Activated T-cell treated with anti-CD3 and anti-CD28 coated beads, Interleukin-2, amount 50 U/mL, for 72 hours (primary cell): ENCODE measurements at regions not wholly inside any gene's neighbourhood (a gene's known extent, or its start where the extent isn't known, plus 50 kb on each side); places are given as distances from the start of the nearest gene placed in this dataset.

Source experiments
- ATAC-seq, 2 donors: fragments of 150-1000 bp; cut with Tn5 transposase; replicated peaks in 1 of 2; 2 replicates each; pipeline ENCODE4 v1.10.0; 2021; ENCODE audit warnings: moderate library complexity in 2 of 2, mild to moderate bottlenecking in 1 of 2
- DNase-seq, 2 donors: peaks; one replicate each; pipeline ENCODE4 v3.0.0; 2021 to 2022; ENCODE audit warnings: mixed read lengths in 1 of 2
- H3K27ac Mint-ChIP-seq: one replicate; pipeline ENCODE4 v1.8.0; 2022; ENCODE audit warnings: mild to moderate bottlenecking, moderate library complexity, mixed read lengths
- H3K27me3 Mint-ChIP-seq: one replicate; pipeline ENCODE4 v1.8.0; 2022; ENCODE audit warnings: low read depth, mixed read lengths
- H3K36me3 Mint-ChIP-seq, 2 donors: one replicate each; pipeline ENCODE4 v1.8.0; 2022; ENCODE audit warnings: mixed read lengths in 2 of 2, mild to moderate bottlenecking in 1 of 2; ENCODE audit not compliant: insufficient read depth in 2 of 2
- H3K4me1 Mint-ChIP-seq: one replicate; pipeline ENCODE4 v1.8.0; 2022; ENCODE audit warnings: low read depth, mixed read lengths
- H3K4me3 Mint-ChIP-seq, 2 donors: one replicate each; pipeline ENCODE4 v1.8.0; 2022; ENCODE audit warnings: mild to moderate bottlenecking in 2 of 2, mixed read lengths in 2 of 2, moderate library complexity in 2 of 2
- H3K9me3 Mint-ChIP-seq, 2 donors: one replicate each; pipeline ENCODE4 v1.8.0; 2022; ENCODE audit warnings: mixed read lengths in 2 of 2

DNA sequence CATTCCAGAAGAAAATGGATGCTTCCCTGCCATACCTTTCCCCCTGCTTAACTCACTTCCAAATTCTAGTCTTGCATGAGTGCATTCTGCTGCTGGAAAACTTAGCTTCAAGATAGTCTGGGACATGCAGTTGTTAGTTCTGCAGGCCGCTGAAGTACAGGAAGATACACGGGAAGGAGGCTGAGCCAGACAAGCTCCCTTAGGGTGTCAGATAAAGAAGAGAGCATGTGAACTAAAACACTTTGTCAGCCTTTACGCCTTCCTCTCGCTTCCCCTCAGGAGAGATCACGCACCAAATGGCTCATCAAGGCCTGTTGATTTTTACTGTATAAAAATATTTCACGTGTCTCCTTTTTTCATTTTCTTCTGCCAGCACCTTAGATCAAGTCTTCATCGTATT, 420.7 kb downstream of the INSC start:
- H3K4me3 Mint-ChIP-seq, result no peak overlapping the region
- H3K4me1 Mint-ChIP-seq, result no peaks in the 10 kb centered on the region
- no peaks in the 10 kb centered on the region for H3K27me3 Mint-ChIP-seq
- DNase-seq (no peak), ATAC-seq (no peak)
- peaks cover under 1 to 2% of the 10 kb centered on the region in 2 donors for H3K9me3 Mint-ChIP-seq
- no peaks in the 10 kb centered on the region for H3K36me3 Mint-ChIP-seq
- no peak overlapping the region for H3K27ac Mint-ChIP-seq

DNA sequence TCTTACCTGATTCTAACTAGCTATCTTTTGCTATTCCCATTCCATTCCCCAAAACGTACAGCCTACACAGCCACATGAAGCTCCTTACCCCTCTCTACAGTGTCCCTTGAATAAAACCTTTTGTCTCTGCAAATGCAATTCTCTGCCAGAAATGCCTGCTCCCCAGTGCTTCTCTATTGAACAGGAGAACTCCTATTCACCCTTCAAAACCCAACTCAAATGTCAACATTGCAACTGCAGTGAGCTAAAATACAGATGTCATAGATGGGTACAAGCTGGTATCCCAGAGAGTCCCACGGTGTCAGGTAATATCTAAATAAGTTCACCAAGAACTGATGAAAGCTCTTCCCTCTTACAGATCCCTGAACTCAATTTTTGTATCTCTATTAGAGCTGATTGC, 421.7 kb downstream of the INSC start:
- Mint-ChIP-seq H3K4me1 (no peaks in the 10 kb centered on the region), H3K36me3 (no peaks in the 10 kb centered on the region), H3K27ac (no peak overlapping the region), H3K27me3 (no peaks in the 10 kb centered on the region), H3K4me3 (no peak overlapping the region), H3K9me3 (peaks cover 0 to 2% of the 10 kb centered on the region in 2 donors)
- no peak for DNase-seq
- no peak for ATAC-seq

- no peaks in the 10 kb centered on the region for H3K27me3 Mint-ChIP-seq
- H3K4me1 Mint-ChIP-seq, result no peaks in the 10 kb centered on the region
- DNase-seq (no peak), ATAC-seq (no peak)
- no peak overlapping the region for H3K27ac Mint-ChIP-seq
- H3K36me3 Mint-ChIP-seq, result no peaks in the 10 kb centered on the region
- no peaks in the 10 kb centered on the region for H3K9me3 Mint-ChIP-seq
- H3K4me3 Mint-ChIP-seq, result no peak overlapping the region
These were observed 424.9 kb downstream of the INSC start for GRCh38 chr11:15539645-15540044.

GRCh38 chr11:15541079-15541478, 426.4 kb downstream of the INSC start:
- no peaks in the 10 kb centered on the region for H3K36me3 Mint-ChIP-seq
- no peaks in the 10 kb centered on the region for H3K4me1 Mint-ChIP-seq
- H3K4me3 Mint-ChIP-seq, result no peak overlapping the region
- no peaks in the 10 kb centered on the region for H3K9me3 Mint-ChIP-seq
- ATAC-seq (no peak), DNase-seq (no peak)
- H3K27me3 Mint-ChIP-seq, result no peaks in the 10 kb centered on the region
- H3K27ac Mint-ChIP-seq, result no peak overlapping the region

- H3K27me3 Mint-ChIP-seq, result no peaks in the 10 kb centered on the region
These were observed 429.6 kb downstream of the INSC start for GRCh38 chr11:15544353-15544752.

DNA sequence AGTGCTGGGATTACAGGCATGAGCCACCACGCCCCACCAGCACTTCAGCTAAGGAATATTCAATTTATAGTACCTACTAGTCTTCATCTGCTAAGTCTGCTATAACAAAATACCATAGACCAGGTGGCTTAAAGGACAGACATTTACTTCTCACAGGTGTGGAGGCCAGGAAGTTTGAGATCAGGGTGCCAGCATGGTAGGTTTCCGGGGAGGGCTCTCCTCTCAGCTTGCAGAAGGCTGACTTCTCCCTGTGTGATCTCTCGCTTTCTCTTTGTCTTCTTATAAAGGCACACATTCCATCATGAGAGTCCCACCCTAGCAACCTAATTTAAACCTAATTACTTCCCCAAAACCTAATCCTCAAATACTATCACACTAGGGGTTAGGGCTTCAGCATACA, 433.0 kb downstream of the INSC start:
- H3K9me3 Mint-ChIP-seq, result no peaks in the 10 kb centered on the region
- H3K4me1 Mint-ChIP-seq, result no peaks in the 10 kb centered on the region
- H3K27ac Mint-ChIP-seq, result no peak overlapping the region
- ATAC-seq (no peak), DNase-seq (no peak)
- H3K36me3 Mint-ChIP-seq, result no peaks in the 10 kb centered on the region
- H3K27me3 Mint-ChIP-seq, result no peaks in the 10 kb centered on the region
- no peak overlapping the region for H3K4me3 Mint-ChIP-seq

More at GRCh38 chr11:15544353-15544752, 429.6 kb downstream of the INSC start:
- Mint-ChIP-seq H3K4me3 (no peak overlapping the region), H3K36me3 (no peaks in the 10 kb centered on the region), H3K27ac (no peak overlapping the region), H3K4me1 (no peaks in the 10 kb centered on the region), H3K9me3 (no peaks in the 10 kb centered on the region)
- ATAC-seq, result no peak
- DNase-seq, result no peak

DNA sequence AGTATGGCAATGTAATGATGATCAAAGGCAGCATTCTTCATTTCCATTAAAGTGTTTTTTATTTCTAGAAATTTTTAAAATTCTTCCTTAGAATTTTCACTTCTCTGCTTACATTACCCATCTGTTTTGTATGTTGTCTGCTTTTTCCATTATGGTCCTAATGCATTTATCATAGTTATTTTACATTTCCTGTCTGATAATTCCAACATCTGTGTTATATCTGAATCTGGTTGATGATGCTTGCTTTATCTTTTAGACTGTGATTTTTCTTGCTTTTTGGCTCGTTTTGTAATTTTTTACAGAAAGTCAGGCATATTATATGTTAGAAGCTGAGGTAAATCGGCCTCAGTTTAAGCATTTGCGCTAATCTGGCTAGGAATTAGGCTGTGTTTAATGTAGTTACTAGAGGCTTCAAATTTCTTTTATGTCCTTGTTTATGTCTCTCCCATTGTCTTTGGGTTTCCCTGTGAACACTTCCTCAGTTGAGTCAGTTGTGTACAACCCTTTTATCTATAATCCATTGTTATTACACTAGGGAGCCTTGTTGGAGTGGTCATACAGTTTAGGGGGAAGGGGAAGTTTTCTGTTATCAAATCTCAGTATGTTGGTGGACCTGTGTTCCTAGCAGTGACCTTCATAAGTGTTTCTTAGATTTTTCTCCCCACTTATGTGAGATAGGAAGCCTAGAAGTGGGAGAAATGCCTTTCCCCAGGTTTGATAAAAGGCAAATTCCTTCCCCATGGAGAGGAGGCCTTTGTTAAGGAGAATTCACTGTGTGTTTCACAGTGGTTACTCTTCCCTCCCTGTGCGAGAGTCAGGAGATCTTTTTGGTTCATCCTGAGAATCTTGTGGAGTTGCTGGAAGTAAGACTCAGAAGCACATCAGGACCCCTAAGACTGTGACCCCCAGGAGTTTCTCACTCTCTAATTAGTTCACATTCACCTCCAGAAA, 437.5 kb downstream of the INSC start:
- ATAC-seq, result no peak
- Mint-ChIP-seq H3K27me3 (no peaks in the 10 kb centered on the region), H3K4me1 (no peaks in the 10 kb centered on the region), H3K9me3 (no peaks in the 10 kb centered on the region), H3K36me3 (no peaks in the 10 kb centered on the region), H3K27ac (no peak overlapping the region), H3K4me3 (no peak overlapping the region)
- DNase-seq, result no peak

- DNase-seq (no peak), ATAC-seq (no peak)
- no peaks in the 10 kb centered on the region for H3K27me3 Mint-ChIP-seq
- H3K36me3 Mint-ChIP-seq, result no peaks in the 10 kb centered on the region
- no peak overlapping the region for H3K4me3 Mint-ChIP-seq
- H3K9me3 Mint-ChIP-seq, result no peaks in the 10 kb centered on the region
- no peaks in the 10 kb centered on the region for H3K4me1 Mint-ChIP-seq
- H3K27ac Mint-ChIP-seq, result no peak overlapping the region
These were observed 440.4 kb downstream of the INSC start for GRCh38 chr11:15555161-15555560.

DNA sequence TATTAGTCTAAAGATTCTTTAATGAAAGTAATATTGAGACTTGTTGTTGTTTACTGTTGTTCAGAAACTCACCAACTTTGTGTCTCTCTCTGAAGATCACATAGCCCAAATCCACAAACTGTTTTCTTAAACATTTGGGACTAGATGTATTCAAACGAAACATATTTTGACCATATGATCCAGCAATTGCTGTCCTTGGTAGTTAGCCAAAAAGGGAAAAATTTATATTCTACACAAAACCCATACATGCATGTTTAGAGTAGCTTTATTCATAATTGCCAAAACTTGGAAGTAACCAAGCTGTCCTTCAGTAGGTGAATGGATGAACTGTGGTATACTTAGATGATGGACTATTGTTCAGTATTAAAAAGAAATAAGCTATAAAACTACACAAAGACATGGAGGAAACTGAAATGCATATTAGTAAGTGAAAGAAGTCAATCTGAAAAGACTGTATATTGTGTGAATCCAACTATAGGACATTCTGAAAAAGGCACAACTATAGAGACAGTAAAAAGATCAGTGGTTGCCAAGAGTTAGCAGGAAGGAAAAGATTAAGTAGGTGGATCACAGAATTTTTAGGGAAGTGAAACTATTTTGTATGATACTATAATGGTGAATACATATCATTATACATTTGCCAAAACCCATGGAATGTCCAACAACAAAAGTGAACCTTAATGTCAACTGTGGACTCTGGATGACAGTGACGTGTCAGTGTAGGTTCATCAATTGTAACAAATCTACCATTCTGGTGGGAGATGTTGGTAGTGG, 442.9 kb downstream of the INSC start:
- peaks cover 0 to 1% of the 10 kb centered on the region in 2 donors for H3K9me3 Mint-ChIP-seq
- H3K4me1 Mint-ChIP-seq, result no peaks in the 10 kb centered on the region
- H3K27me3 Mint-ChIP-seq, result no peaks in the 10 kb centered on the region
- H3K36me3 Mint-ChIP-seq, result no peaks in the 10 kb centered on the region
- DNase-seq, result no peak
- no peak overlapping the region for H3K27ac Mint-ChIP-seq
- no peak for ATAC-seq
- H3K4me3 Mint-ChIP-seq, result no peak overlapping the region

GRCh38 chr11:15558513-15559181, 443.9 kb downstream of the INSC start:
- H3K4me3 Mint-ChIP-seq, result no peak overlapping the region
- no peaks in the 10 kb centered on the region for H3K36me3 Mint-ChIP-seq
- ATAC-seq, result no peak

GRCh38 chr11:15560689-15561467, 446.2 kb downstream of the INSC start:
- H3K27ac Mint-ChIP-seq, result no peak overlapping the region
- H3K9me3 Mint-ChIP-seq, result peaks cover 0 to 10% of the 10 kb centered on the region in 2 donors
- H3K4me1 Mint-ChIP-seq, result no peaks in the 10 kb centered on the region
- H3K27me3 Mint-ChIP-seq, result peaks cover 6% of the 10 kb centered on the region
- H3K4me3 Mint-ChIP-seq, result no peak overlapping the region
- ATAC-seq, result no peak
- DNase-seq, result no peak
- H3K36me3 Mint-ChIP-seq, result no peaks in the 10 kb centered on the region

More at GRCh38 chr11:15558513-15559181, 443.9 kb downstream of the INSC start:
- no peaks in the 10 kb centered on the region for H3K27me3 Mint-ChIP-seq
- DNase-seq, result no peak
- no peaks in the 10 kb centered on the region for H3K4me1 Mint-ChIP-seq
- no peak overlapping the region for H3K27ac Mint-ChIP-seq
- H3K9me3 Mint-ChIP-seq, result peaks cover 0 to 3% of the 10 kb centered on the region in 2 donors

DNA sequence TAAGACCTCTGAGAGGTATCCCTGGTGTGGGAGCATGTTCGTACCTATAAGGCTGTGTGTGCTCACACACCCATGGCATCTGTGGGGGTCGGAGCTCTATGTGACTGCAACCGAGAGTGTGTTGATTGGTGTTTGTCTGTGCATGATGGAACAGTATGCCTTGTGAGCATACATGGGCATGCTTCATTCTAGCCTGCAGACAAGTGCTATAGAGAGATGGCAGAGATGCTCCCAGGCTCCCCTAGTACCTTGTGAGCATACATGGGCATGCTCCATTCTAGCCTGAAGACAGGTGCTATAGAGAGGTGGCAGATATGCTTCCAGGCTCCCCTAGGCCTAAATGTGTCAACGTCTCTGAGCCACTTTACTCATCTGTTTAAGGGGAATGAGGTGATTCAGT, 447.5 kb downstream of the INSC start:
- no peak for ATAC-seq

More for the DNA sequence above, 447.5 kb downstream of the INSC start:
- Mint-ChIP-seq H3K27me3 (peaks cover 6% of the 10 kb centered on the region), H3K36me3 (no peaks in the 10 kb centered on the region), H3K4me3 (no peak overlapping the region), H3K9me3 (peaks cover 1 to 16% of the 10 kb centered on the region in 2 donors), H3K4me1 (no peaks in the 10 kb centered on the region), H3K27ac (no peak overlapping the region)
- DNase-seq, result no peak
